CD1c-positive myeloid dendritic cell (primary cell): ENCODE measurements at regions not wholly inside any gene's neighbourhood (a gene's known extent, or its start where the extent isn't known, plus 50 kb on each side); places are given as distances from the start of the nearest gene placed in this dataset.
A peak's percentile ranks its signal among the peaks of the same experiment; 100 is the strongest.

ENCODE experiments used
- DNase-seq: peaks from one replicate; pipeline ENCODE4 v3.0.0-alpha.2; 2016; ENCODE audit errors: extremely low spot score

GRCh38 chr16:79790854-79791253 is 190.3 kb upstream of the MAF start:
- DNase-seq: no peak

GRCh38 chr16:79788949-79789348 is 188.4 kb upstream of the MAF start:
- DNase-seq: no peak

GRCh38 chr16:79786389-79786788 is 185.9 kb upstream of the MAF start:
- no peak for DNase-seq

GRCh38 chr16:79784007-79784406 is 183.5 kb upstream of the MAF start:
- DNase-seq: no peak

GRCh38 chr16:79777679-79778078 is 177.1 kb upstream of the MAF start:
- DNase-seq: no peak

GRCh38 chr16:79776243-79776847 is 175.8 kb upstream of the MAF start:
- no peak for DNase-seq

- no peak for DNase-seq
These were observed 172.2 kb upstream of the MAF start for GRCh38 chr16:79772784-79773183.

- no peak for DNase-seq
These were observed 171.5 kb upstream of the MAF start for GRCh38 chr16:79772048-79772447.

GRCh38 chr16:79770244-79771064 is 169.9 kb upstream of the MAF start:
- peak; percentile 90 for DNase-seq

GRCh38 chr16:79769928-79770243 is 169.3 kb upstream of the MAF start:
- DNase-seq: no peak

- DNase-seq: peak; percentile 32
These were observed 168.9 kb upstream of the MAF start for GRCh38 chr16:79769270-79769927.

- no peak for DNase-seq
These were observed 167.9 kb upstream of the MAF start for GRCh38 chr16:79768276-79768970.

- DNase-seq: no peak
These were observed 167.1 kb upstream of the MAF start for GRCh38 chr16:79767421-79768275.

- DNase-seq: no peak
These were observed 165.4 kb upstream of the MAF start for GRCh38 chr16:79765901-79766394.

- DNase-seq: no peak
These were observed 164.9 kb upstream of the MAF start for GRCh38 chr16:79765431-79765830.

- no peak for DNase-seq
These were observed 164.0 kb upstream of the MAF start for GRCh38 chr16:79764415-79765110.

- no peak for DNase-seq
These were observed 161.7 kb upstream of the MAF start for GRCh38 chr16:79762217-79762616.

- no peak for DNase-seq
These were observed 158.2 kb upstream of the MAF start for GRCh38 chr16:79758615-79759346.

- no peak for DNase-seq
These were observed 157.4 kb upstream of the MAF start for GRCh38 chr16:79757968-79758367.

GRCh38 chr16:79757163-79757562 is 156.6 kb upstream of the MAF start:
- no peak for DNase-seq
